Adrenal gland (tissue), 9 donors: ENCODE measurements at regions not wholly inside any gene's neighbourhood (a gene's known extent, or its start where the extent isn't known, plus 50 kb on each side); places are given as distances from the start of the nearest gene placed in this dataset.

Experiments
- DNase-seq, 7 donors: peaks; one replicate each; pipeline ENCODE4 v3.0.0-alpha.2; 2019 to 2020
- H3K27ac ChIP-seq, 5 donors: fragments of 200-600 bp; sonication (generic) in 4 of 5; 1 replicate in 3 of 5; 2 replicates in 2 of 5; pipeline versions ENCODE4 v1.5.1 to v1.8.0; 2016 to 2020; ENCODE audit warnings: mild to moderate bottlenecking in 1 of 5
- H3K27me3 ChIP-seq: fragments of 200-600 bp; 2 replicates; pipeline ENCODE4 v1.8.0; 2021
- H3K36me3 ChIP-seq, 2 donors: fragments of 200-600 bp; replicated peaks in 1 of 2; 1 replicate in 1 of 2; 2 replicates in 1 of 2; pipeline versions ENCODE4 v1.5.1 to v1.8.0; 2018 to 2022
- H3K4me1 ChIP-seq, 2 donors: fragments of 200-600 bp; replicated peaks in 1 of 2; 1 replicate in 1 of 2; 2 replicates in 1 of 2; pipeline versions ENCODE4 v1.5.1 to v1.8.0; 2018 to 2021
- H3K4me3 ChIP-seq, 4 donors: fragments of 200-600 bp; sonication (generic) in 3 of 4; one replicate each; pipeline ENCODE4 v1.5.1; 2016 to 2018
- H3K9me3 ChIP-seq, 3 donors: fragments of 200-600 bp; sonication (generic) in 1 of 3; replicated peaks in 1 of 3; 1 replicate in 2 of 3; 2 replicates in 1 of 3; pipeline versions ENCODE4 v1.5.1 to v1.8.0; 2016 to 2021
- CTCF ChIP-seq, 6 experiments: fragments of 450-650 bp in 4 of 6; fragments of 200-600 bp in 2 of 6; sonication (generic) in 1 of 6; IDR thresholded peaks; 1 replicate in 5 of 6; 2 replicates in 1 of 6; pipeline versions ENCODE4 v1.5.1 to v1.8.0; 2016 to 2021; ENCODE audit warnings: antibody characterized with exemption in 6 of 6, mild to moderate bottlenecking in 2 of 6, moderate library complexity in 1 of 6
- POLR2A ChIP-seq, 2 donors: fragments of 450-650 bp; IDR thresholded peaks; one replicate each; pipeline ENCODE4 v1.6.1; 2017; ENCODE audit warnings: antibody characterized with exemption in 2 of 2, mild to moderate bottlenecking in 2 of 2, moderate library complexity in 1 of 2
- WGBS, 4 donors: extraction: QIAGEN DNeasy Blood & Tissue Kit in 2 of 4; methylation state at CpG; one replicate each; pipeline versions ENCODE4 v1.1.5 to v1.1.7; 2013 to 2017; 5-methylcytosine and 5-hydroxymethylcytosine counted together
- intact Hi-C, 2 donors: fragments of 100-400 bp; cut with DNase I; formaldehyde crosslinking; loops; one replicate each; pipeline versions ENCODE4 v1.14.1 to v1.15.0; 2022 to 2023
- donor health status: healthy with polysubstance abuse.
- donor health status: Bipolar disorder and iron deficiency.
- donor health status: DM: yes; HTN: yes; CAD: no.
- donor health status: DM: no; HTN: no; CAD: no.
- donor health status: DM: no; HTN: no; CAD: no.

DNA sequence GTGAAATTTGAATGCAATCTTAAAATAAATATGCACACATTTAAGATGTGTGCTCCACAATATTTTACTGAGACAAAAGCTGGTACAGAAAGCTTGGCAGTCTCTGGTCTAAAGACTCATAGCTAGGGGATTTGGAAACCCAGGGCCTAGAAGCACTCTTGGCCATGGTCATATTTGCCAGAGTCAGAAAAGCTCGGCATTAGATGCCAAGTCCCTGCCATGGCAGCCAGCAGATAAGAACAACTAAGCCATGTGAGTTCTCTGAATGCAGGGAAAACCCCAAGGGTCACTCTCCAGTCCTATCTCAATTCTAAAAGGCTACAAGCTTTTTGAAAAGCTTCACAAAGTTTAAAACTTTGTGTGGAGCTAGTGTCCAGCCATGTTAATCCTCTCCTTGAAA is 119.5 kb downstream of the FAM114A2 start:
- no peak overlapping the region for H3K27ac ChIP-seq
- DNase-seq: no peak
- H3K4me3 ChIP-seq: no peak overlapping the region
- H3K27me3 ChIP-seq: no peaks in the 10 kb centered on the region
- H3K36me3 ChIP-seq: no peaks in the 10 kb centered on the region
- WGBS, 4 donors: 23 to 48% (median 32%) methylated on average over 1 of the region's 1 CpG
- TF ChIP-seq CTCF (IDR thresholded peaks at IDR 0.05): no peak
- TF ChIP-seq POLR2A (IDR thresholded peaks at IDR 0.05): no peak
- H3K9me3 ChIP-seq: no peaks in the 10 kb centered on the region
- intact Hi-C loops: no loop called here
- no peaks in the 10 kb centered on the region for H3K4me1 ChIP-seq

DNA sequence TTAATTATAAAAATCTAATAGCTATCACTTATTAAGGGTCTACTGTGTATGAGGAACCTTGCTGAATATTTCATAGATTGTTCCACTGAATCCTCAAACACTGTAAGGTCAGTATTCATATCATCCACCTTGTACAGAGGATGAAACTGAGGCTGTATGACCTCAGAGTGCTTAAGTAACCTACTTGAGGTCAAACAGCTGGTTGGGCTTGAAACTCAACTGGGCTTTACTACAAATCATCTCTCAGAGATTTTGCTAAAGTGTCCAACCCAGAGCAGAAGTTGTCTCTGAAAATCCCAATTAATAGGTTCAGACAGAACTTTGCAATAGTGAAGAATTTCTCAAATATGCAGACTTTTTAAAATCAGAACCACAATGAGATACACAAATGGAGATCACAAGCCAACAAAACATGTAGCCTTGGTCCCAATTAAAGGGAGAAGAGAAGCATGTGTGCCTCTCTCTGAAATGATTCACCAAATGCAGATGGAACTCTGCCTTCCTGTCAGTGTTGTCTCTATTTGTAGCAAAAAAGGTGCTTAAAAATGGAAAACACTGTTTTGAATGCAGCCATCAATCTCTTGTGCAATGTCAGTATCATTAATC is 131.4 kb downstream of the FAM114A2 start:
- no peaks in the 10 kb centered on the region for H3K27me3 ChIP-seq
- no peak overlapping the region for H3K4me3 ChIP-seq
- no peaks in the 10 kb centered on the region for H3K36me3 ChIP-seq
- intact Hi-C loops: no loop called here
- no peak overlapping the region for H3K27ac ChIP-seq
- no peaks in the 10 kb centered on the region for H3K4me1 ChIP-seq
- no peaks in the 10 kb centered on the region for H3K9me3 ChIP-seq
- no peak for TF ChIP-seq POLR2A (IDR thresholded peaks at IDR 0.05)
- no peak for TF ChIP-seq CTCF (IDR thresholded peaks at IDR 0.05)
- no peak for DNase-seq

DNA sequence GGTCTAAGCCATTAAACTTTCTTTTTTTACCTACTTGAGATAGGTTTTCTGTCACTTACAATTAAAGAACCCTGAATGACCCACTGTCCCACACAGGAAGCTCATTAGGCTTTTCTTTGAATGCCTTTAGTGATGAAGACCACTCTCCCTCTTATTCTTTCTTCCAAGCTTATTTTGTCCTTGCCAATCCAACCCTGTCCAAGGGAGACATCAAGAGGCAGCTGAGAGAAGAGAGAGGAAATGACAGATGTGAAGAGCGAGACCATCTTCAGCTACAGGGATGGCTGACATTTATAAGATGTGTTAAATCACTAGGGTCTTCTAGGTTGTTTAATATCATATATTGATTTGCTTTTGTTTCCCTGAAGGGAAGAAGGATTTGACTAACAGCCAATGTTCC is 133.5 kb downstream of the FAM114A2 start:
- no peak overlapping the region for H3K27ac ChIP-seq

DNA sequence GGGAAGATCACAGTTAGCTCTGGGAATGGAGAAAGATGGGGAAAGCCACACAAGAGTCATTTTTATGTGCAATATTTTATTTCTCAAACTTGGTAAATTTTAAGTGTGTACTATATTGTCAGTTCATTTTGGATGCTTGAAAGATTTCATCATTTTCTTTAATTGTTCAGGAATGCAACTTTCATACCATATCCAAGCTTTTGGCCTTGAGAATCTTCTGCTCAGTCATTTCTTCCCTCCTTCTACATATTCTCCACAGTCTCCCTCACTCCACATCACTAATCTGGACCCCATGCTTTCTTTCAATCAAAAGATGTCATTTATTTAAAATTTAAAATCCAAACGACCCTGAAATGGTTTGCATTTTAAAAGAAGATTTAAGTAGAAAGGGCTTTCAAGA is 135.4 kb downstream of the FAM114A2 start:
- H3K4me1 ChIP-seq: no peaks in the 10 kb centered on the region
- intact Hi-C loops: no loop called here
- WGBS, 4 donors: 15 to 32% (median 27%) methylated on average over 1 of the region's 1 CpG
- TF ChIP-seq CTCF (IDR thresholded peaks at IDR 0.05): no peak
- no peak for TF ChIP-seq POLR2A (IDR thresholded peaks at IDR 0.05)
- H3K4me3 ChIP-seq: no peak overlapping the region
- H3K9me3 ChIP-seq: no peaks in the 10 kb centered on the region
- no peaks in the 10 kb centered on the region for H3K27me3 ChIP-seq
- H3K27ac ChIP-seq: no peak overlapping the region
- DNase-seq: no peak
- H3K36me3 ChIP-seq: no peaks in the 10 kb centered on the region

More for the DNA sequence above, 133.5 kb downstream of the FAM114A2 start:
- no peaks in the 10 kb centered on the region for H3K9me3 ChIP-seq
- intact Hi-C loops: no loop called here
- TF ChIP-seq POLR2A (IDR thresholded peaks at IDR 0.05) (no peak), CTCF (IDR thresholded peaks at IDR 0.05) (no peak)
- H3K27me3 ChIP-seq: no peaks in the 10 kb centered on the region
- no peaks in the 10 kb centered on the region for H3K4me1 ChIP-seq
- no peaks in the 10 kb centered on the region for H3K36me3 ChIP-seq
- no peak for DNase-seq
- no peak overlapping the region for H3K4me3 ChIP-seq
- 87 to 96% (median 90%) methylated on average over 1 of the region's 1 CpG for WGBS, 4 donors
